ENCODE measurements at regions not wholly inside any gene's neighbourhood (a gene's known extent, or its start where the extent isn't known, plus 50 kb on each side); places are given as distances from the start of the nearest gene placed in this dataset.

DNA sequence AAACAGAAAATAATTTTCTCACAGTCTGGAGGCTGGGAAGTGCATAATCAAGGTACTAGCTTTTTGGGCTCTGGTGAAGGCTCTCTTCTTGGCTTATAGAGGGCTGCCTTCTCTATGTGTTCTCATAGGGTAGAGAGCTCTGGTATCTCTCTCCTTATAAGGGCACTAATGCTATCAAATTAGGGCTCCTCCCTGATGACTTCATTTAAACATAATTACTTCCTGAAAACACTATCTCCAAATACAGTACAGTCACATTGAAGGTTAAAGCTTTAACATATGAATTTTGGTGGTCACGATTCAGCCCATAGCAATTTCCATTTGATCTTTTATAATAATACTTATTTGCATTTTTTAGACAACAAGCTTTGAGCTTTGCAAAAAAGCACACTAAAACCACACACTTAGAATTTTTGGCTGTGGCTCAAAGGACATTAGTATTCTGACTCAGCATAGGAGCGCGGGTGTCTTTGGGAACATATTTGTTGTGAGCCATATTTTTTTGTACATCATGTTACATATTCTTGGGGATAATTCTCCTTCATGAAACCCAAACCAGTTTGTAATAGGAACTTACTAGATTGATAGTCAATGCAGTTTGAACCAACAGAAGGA is 808.1 kb upstream of the FBXO33 start:
- TF ChIP-seq SIN3A (IDR thresholded peaks at IDR 0.05; ENCODE audit: borderline replicate concordance, insufficient read depth, low read length) (no peak), POLR2AphosphoS5 (IDR thresholded peaks at IDR 0.05; ENCODE audit: low read depth, low read length) (no peak), FOXP2 (optimal IDR thresholded peaks at IDR 0.05; ENCODE audit: borderline replicate concordance, extremely low read depth, extremely low read length, insufficient read depth) (no peak)

- no peak for TF ChIP-seq SIN3A (IDR thresholded peaks at IDR 0.05; ENCODE audit: borderline replicate concordance, insufficient read depth, low read length)
- no peak for TF ChIP-seq REST (IDR thresholded peaks at IDR 0.05; ENCODE audit: insufficient read depth in 1 of 2, low read depth in 2 of 2, low read length in 2 of 2)
These were observed 800.1 kb upstream of the FBXO33 start for GRCh38 chr14:40232302-40232701.

DNA sequence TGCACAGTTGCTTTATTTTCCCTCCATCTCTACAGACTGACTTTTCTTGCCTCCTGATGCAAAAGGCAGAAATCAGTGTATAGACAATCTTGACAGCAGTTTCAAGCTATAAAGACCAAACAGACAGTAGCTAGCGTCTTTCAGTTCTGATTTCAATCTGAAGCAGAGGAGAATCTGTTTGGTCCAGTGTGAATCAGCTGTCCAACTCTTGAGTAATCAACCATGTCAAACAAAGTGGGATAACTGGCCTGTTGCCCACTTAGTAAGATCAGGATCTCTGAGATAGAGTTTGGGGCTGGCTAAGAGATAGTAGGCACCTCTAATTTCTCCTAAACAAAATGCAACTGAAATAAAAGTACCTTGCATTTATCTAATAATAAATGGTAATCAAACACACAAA is 797.4 kb upstream of the FBXO33 start:
- TF ChIP-seq FOXP2 (optimal IDR thresholded peaks at IDR 0.05; ENCODE audit: borderline replicate concordance, extremely low read depth, extremely low read length, insufficient read depth) (no peak), POLR2AphosphoS5 (IDR thresholded peaks at IDR 0.05; ENCODE audit: low read depth, low read length) (no peak), REST (IDR thresholded peaks at IDR 0.05; ENCODE audit: insufficient read depth in 1 of 2, low read depth in 2 of 2, low read length in 2 of 2) (no peak), TAF1 (IDR thresholded peaks at IDR 0.05; ENCODE audit: borderline replicate concordance, insufficient read depth, low read length) (no peak), SIN3A (IDR thresholded peaks at IDR 0.05; ENCODE audit: borderline replicate concordance, insufficient read depth, low read length) (no peak)

DNA sequence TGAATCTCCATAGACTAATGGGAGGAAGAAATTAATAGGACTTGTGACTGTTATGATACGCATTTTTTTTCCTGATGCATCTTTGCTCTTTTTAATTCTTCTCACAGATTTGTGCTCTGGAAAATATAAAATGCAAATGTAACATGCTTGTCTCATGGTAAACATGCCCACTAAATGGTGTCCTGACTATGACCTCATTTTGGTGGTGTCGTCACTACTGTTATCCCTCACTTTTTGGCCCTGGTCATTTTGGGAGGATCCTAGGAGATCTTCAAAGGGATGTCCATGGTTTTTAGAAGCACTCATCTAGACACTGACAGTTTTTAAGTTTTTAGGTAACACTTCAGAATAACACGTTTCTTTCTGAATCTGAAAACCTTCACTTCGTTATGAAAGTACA is 790.8 kb upstream of the FBXO33 start:
- TF ChIP-seq POLR2AphosphoS5 (IDR thresholded peaks at IDR 0.05; ENCODE audit: low read depth, low read length) (no peak), SIN3A (IDR thresholded peaks at IDR 0.05; ENCODE audit: borderline replicate concordance, insufficient read depth, low read length) (no peak), REST (IDR thresholded peaks at IDR 0.05; ENCODE audit: insufficient read depth in 1 of 2, low read depth in 2 of 2, low read length in 2 of 2) (no peak), FOXP2 (optimal IDR thresholded peaks at IDR 0.05; ENCODE audit: borderline replicate concordance, extremely low read depth, extremely low read length, insufficient read depth) (no peak), TAF1 (IDR thresholded peaks at IDR 0.05; ENCODE audit: borderline replicate concordance, insufficient read depth, low read length) (no peak)

DNA sequence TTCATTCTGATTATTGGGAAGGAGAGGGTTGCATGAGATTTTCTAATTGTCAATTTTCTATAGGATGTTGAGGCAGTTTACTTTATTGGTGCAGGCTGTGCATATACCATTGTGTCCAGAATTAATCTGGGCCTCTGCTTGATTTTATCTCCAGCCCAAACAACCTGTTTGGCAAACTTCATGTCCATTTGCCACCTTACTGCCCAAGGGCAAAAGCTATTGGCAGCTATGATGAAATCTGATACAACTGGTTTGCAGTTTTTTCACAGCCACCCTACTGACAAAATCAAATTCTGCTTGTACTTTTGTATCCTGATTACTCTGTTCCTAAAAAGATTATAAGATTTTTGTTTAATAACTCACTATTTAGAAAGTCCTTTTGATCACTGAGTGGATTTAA is 789.2 kb upstream of the FBXO33 start:
- no peak for TF ChIP-seq REST (IDR thresholded peaks at IDR 0.05; ENCODE audit: insufficient read depth in 1 of 2, low read depth in 2 of 2, low read length in 2 of 2)
- no peak for TF ChIP-seq SIN3A (IDR thresholded peaks at IDR 0.05; ENCODE audit: borderline replicate concordance, insufficient read depth, low read length)

All from PFSK-1 (cell line).